ENCODE measurements at regions not wholly inside any gene's neighbourhood (a gene's known extent, or its start where the extent isn't known, plus 50 kb on each side); places are given as distances from the start of the nearest gene placed in this dataset.

DNA sequence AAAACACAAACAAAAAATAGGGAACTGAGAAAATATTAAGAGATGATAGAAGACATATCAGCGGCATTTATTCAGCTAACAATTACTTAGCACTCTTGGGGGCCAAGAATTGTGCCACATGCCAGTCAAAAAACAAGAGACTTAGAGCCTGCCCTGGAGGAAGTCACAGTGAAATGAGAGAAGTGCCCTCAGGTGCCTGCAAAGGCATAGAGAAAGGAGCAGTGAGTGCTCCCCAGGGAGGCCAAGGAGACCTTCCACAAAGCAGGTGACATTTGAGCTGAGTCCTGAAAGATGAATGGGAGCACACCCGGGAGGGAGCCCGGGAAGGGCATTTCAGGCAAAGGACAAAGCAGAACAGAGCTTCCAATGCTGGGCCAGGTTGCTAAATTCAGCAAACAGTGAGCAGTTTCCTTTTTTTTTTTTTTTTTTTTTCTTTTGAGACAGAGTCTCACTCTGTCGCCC, 184.7 kb upstream of the JARID2 start:
- no peak for DNase-seq

DNA sequence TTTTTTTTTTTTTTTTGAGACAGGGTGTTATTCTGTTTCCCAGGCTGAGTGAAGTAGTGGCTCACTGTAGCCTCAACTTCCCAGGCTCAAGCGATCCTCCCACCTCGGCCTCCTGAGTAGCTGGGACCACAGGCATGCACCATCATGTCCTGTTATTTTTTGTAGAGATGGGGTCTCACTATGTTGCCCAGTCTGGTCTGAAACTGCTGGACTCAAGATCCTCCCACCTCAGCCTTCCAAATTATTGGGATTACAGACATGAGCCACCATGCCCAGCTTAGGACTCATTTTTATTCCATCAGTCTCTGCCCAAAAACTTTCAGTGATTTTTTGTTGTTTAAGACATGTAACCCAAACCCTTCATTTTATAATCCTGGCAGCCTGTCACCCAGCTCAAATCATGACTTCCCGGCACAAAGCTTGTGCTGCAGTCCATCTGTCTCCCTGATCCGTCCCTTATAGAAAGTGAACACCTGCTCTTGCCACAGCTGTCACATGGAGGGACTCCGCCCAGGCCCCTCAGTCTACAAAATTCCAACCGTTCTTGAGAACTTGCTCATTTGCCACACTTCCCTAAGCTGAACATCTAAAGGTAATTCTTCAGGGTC, 183.9 kb upstream of the JARID2 start:
- no peak for DNase-seq

DNA sequence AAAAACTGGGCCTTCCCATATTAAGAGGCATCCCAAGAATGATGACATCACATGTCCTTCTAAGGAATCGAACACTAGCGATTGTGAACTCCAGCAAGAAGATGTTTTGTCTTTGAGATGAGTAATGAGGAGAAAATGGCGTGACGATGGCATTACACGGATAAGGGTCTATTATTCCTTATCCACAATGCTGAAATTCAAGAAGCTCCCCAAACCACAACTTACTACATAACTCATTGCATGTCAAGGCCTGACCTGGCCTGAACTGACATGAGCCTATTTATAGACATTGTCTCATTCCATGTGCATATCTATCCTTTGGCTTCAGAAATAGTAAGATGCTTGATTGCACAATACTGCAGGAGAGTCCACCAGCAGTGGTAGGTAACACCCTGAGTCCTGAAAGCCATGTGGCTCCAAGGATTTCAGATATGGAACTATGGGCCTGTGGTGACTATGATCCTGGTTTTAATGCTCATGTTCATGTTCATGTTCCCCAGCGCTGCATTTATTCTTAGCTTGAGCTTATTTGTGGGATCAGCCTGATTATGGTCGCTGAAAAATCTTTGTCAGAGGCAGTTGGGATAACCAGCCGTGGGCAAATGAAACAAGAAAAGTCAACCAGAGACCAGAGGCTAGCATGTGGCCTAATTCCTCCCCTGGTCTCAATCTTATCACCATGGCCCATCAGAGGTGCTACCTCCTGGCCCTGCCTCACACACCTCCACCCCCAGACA, 183.2 kb upstream of the JARID2 start:
- no peak for DNase-seq

DNA sequence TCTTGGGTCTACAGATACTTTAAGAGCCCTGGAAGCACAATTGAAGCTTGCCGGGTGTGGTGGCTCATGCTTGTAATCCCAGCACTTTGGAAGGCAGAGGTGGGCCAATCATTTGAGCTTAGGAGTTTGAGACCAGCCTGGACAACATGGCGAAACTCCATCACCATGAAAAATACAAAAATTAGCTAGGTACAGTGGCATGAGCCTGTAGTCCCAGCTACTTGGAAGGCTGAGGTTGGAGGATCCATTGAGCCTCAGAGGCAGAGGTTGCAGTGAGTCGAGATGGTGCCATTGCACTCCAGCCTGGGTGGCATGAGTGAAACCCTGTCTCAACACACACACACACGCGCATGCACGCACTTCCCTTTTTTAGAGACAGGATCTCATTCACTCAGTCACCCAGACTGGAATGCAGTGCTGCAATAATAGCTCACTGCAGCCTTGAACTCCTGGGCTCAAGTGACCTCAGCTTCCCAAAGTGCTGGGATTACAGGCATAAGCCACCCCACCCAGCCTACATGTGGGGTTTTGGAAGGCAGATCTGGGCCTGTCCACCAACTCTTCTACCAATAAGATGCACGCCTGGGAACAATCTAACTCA, 182.5 kb upstream of the JARID2 start:
- peak; percentile 22 for DNase-seq

DNA sequence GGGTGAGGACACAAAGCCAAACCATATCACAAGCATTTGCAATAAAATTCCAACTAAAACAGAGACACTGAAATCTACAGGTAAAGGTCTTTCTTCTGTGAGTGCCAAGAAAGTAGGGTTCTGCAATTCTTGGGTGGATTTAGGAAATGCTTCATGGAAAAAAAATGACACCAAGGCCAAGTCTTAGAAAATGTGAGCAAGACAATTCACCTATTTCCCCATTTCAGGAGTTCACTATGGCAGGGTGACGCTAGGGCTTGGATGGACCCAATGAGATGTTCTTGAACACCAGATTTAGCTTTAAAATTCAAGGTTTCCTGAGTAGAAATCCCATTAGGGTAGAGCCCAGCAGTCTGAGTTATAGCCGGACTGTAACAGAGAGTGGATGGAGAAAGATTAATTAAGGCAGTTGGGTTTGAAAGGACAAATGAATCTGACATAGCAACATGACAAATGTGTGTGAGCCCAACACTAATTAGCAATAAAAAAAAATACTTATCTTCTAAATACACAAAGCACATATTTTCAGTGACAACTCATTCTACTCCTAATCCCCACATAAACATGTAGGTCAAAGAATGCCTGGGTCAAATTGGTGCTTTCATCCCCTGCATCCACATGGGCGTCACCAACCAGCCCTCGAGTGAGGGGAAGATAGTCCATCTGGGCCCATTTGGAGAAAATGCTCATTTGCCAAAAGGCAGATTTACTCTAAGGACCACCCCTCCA, 180.4 kb upstream of the JARID2 start:
- no peak for DNase-seq

DNA sequence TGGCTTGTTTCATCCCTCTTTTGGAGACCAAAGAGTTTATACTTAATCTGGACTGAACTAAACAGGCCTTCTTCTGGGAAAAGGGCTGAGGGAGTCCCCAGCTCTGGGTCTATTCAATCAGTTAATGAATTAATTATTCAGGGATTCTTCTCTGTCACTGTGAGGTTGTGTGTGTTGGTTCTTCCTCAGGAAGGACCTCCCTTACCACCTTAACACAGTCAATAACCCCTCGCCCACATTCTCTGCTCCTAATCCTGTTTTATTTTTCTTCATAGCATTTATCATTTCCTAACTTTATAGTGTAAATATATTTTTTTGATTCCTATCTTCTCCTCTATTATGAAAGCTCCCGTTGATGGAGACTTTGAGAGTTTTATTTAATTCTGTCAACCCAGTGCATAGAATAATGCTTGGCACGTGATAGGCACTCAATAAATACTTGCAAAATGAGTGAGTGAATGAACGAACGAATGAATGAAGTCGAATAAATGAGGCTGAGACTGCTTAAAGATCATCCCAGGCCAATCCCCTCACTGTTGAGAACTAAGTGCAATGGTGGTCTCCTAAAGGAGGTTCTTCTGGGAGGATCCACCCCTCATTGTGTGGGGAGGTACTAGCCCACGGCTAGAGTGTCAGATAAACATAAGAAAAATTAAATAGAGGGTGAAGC, 179.6 kb upstream of the JARID2 start:
- DNase-seq = no peak

DNA sequence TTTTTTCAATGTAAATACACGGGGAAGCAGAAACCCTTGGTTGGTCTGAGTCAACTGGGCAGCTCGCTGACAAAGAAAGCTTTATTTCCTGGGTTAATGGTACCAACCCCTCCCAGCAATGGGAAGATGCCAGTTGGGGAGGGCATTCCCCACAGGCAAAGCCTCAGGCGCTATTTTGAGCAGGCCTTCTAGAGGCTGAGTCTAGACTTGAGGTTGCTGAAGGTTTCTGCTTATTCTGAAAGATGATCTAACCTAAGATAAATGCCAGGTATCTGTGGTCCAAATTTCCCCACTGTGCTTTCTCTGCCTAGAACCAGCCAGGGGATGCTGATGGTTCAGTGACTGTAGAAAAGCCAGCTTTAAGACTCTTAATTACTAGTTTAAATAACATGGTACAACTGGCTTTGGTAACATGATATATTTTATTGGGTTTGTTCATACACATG, 172.5 kb upstream of the JARID2 start:
- no peak for DNase-seq

DNA sequence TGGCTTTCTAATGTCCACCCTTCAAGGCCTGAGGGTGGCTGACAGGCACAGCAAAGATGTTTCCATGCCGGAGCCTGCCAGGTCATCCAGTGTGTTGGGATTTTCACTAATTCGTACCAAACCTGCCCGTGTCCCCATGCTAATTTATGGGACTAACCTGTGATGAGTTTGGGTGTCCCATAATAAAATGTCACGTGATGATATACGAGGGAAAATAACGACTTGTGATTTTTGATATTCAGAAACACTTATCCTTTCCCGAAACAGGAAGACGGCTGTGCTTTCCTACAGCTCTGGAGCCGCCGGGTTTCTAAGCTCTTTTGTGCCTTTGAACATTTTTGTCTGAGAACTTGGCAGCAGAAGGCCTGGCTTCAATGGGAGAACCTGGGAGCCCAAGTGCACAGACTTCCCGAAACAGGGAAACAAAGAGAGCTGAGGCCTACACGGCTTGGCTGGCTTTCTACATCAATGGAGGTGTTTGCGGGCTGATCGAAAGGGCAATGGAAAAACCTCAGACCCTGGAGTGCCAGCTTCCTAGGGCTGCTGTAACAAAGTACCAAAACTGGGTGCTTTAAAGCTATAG, 171.9 kb upstream of the JARID2 start:
- DNase-seq = no peak

DNA sequence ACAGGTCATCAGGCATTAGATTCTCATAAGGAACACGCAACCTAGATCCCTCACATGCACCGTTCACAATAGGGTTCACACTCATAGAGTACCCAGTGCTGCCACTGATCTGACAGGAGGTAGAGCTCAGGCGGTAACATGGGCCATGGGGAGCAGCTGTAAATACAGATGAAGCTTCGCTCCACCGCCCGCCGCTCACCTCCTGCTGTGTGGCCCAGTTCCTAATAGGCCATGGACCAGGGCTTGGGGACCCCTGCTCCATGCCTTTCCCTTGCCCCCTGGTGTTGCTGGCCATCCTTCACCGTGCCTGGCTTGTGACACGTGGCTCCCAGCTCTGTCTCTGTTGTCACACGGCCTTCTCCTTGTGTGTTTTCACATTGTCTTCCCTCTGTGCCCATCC, 171.1 kb upstream of the JARID2 start:
- DNase-seq = no peak

DNA sequence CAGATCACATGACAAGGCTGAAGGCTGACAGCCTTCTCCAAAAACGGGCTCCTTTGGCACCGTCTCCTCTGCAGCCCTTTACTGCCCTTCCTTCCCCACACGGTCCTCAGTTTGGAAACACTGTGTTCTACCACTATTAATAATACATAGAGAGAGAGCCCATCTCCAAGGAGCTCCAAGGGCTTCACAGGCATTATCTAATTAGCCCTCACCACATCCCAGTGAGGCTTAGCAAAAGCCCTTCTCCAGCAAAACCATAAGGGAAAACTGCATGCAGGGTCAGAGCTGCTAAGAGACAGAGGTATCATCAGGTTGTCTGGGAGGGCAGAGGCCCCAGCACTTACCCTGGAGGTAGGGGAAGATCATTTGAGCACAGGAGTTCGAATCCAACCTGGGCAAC, 169.3 kb upstream of the JARID2 start:
- DNase-seq = no peak

DNA sequence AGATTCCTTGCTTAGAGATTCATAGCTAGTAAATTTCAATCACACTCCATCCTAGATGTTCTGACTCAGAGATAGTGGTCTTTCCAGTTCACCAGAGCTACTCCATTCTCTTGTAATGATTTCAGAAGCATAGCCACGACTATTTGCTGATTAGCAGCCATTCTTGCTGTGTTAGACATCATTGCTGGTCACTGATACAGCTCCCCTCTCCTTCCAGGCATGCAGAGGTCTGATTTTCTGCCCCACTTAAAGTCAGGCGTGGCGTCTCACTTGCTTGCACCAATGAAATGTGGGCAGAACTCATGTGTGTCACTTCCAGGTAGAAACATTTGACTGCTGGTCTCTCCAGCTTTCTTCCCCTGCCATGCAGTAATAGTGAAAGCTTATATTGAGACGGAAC, 168.9 kb upstream of the JARID2 start:
- no peak for DNase-seq

DNA sequence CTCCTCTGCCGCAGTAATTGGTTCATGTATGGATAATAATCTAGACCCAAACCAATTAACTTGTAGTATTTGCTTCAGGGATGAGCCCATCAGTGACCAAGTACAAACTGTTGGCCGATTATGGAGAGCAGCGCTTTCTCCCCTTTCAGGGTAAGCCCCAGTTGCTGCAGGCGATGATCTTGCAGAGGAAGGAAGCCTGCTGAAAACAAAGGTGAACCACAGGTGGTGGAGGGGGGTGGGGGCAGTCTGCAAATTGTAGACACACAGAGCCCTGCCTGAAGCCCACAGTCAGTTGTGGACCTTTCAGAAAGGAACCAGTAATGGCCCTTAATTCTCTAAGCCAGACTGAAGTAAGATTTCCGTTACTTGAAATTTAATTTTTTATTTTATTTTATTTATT, 167.9 kb upstream of the JARID2 start:
- DNase-seq = no peak

DNA sequence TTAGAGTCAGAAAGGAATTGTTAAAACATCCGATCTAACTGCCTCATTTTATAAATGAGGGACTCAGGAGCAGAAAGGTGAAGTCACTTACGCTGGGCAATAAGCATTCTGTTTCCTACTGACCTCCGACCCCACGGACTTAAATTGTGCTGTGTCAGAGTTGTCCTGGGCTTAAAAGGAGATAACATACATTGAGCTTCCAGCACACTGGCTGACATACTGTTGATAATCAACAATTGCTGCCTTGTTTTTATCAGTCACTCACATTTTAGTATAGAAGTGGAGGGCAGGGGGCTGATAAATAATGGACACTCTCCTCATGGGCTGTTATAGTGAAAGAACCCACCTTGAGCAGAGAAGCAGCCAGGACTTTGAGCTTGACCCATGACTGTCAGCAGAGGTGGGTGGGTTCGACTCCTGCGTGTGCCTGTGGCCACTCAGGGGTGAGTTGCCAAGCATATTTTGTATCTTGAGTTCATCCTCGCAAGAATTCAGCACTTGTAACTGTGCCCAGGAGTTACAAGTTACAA, 166.5 kb upstream of the JARID2 start:
- DNase-seq = no peak

DNA sequence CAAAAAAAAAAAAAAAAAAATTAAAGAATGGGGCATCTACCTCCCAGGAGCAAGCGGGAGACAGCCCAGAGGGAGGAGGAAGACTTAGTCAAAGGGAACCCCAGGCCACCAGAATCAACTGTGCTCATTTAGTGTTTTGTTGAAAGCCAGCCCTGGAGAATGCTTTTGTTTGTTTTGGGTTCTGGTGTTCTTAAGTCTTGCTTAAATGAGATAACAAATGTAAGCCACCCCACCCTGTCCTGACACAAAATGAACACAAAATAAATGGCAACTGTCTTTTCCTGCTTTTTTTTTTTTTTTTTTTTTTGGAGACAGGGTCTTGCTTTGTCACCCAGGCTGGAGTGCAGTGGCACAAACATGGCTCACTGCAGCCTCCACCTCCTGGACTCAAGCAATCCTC, 165.0 kb upstream of the JARID2 start:
- DNase-seq = no peak

DNA sequence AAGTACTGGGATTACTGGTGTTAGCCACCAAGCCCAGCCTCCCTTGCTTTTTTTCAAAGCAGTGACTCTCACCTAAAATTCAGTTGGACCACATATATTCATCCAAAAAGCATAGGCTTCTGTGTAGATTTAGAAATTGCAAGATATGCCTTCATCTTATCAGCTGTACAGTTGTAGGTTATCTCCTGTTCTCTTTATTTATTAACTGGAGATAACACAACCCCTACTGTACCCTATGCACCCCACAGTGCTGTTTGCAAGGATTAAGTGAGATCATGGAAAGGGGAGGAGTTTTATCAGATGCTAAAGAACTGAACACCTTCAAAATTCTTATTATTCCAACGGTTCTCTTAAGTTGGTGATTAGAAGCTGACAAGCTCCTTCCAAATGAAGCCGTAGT, 164.4 kb upstream of the JARID2 start:
- no peak for DNase-seq

DNA sequence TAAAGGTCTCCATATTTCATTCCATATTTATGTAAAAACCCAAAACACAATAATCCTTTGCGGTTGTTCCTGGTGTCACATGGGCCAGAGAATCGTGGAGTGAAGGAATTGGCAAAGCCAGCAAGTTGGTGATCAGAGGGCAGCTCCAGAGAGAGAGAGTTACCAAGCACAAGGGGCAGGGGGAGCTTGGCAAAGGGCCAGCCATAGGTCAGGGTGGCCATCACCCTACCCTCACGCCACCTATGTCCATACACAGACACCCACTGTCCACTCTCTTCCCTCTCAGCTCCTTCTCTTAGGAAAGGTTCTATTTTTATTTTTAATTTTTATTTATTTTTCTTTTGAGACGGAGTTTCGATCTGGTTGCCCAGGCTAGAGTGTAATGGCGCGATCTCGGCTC, 163.2 kb upstream of the JARID2 start:
- no peak for DNase-seq

DNA sequence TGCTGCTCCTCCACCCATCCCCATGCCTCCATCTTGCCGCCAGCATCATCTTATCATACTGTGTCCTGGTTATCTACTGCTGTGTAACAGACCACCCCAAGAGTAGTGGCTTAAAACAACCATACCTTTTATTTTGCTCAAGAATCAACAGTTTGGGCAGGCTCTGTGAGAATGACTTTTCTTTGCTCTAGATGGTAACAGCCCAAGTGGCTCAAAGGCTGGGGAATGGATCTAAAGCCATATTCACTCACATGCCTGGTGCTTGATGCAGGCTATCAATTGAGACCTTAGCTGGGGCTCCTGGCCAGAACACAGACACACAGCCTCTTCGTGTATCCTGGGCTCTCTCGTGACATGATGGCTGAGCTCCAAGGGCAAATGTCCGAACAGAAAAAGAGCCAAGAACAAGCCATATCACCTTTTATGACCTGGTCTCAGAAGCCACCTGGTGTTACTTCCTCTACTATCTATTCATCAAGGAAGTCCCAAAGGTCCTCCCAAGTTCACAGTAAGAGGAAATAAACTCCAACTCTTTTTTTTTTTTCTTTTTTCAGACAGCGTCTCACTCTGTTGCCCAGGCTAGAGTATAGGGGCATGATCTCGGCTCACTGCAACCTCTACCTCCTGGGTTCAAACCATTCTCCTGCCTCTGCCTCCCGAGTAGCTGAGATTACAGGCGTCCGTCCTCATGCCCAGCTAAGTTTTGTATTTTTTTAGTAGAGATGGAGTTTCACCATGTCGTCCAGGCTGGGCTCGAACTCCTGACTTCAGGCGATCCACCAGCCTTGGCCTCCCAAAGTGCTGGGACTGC, 159.3 kb upstream of the JARID2 start:
- DNase-seq = peak; percentile 60

DNA sequence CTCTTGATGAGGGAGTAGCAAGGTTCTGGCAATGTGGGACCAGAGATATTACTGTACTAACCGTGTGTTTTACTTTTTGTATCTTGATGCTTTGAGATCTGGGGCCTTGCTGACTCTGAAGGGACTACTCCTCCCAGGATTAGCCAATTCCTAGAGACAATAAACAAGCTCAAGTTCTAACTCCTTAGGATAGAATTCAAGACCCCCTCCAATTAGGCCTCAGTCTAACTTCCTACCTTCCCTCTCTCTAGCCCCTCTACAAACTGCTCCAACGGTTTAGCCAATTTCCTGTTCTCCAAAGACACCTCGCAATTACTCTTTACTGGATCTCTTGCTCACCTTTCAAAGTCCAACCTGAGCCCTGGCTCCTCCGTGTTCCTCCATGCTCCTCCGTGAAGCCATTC, 158.7 kb upstream of the JARID2 start:
- no peak for DNase-seq

DNA sequence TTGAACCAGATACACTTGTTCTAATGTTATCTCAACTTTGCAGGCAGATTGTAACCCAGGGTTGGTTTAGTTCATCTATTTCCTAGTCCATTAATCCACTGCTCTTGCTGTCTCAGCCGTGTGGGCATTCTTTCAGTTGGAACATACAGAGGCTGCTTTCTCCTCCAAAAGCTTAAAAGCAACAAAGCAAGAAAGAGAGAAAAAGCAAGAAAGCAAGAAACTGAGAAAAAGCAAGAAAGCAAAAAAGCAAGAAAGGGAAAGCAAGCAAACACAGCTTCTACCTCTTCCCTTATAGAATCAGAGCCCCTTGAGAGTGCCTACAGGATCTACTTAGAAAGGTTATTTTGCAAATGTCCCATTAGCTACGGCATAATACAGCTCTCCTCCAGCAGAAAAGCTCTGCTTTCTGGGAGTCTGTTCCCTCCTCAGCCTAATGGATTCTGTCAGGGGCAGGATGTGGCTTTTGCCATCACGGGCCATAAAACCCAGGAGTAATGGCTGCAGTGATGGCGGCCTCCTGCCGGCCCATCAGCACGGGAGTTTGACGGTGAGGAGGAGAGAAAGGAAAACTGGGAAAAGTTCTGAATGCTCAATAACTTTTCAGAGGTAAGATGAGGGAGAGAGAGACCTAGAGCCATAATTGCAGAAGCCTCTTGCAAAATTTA, 156.8 kb upstream of the JARID2 start:
- no peak for DNase-seq

DNA sequence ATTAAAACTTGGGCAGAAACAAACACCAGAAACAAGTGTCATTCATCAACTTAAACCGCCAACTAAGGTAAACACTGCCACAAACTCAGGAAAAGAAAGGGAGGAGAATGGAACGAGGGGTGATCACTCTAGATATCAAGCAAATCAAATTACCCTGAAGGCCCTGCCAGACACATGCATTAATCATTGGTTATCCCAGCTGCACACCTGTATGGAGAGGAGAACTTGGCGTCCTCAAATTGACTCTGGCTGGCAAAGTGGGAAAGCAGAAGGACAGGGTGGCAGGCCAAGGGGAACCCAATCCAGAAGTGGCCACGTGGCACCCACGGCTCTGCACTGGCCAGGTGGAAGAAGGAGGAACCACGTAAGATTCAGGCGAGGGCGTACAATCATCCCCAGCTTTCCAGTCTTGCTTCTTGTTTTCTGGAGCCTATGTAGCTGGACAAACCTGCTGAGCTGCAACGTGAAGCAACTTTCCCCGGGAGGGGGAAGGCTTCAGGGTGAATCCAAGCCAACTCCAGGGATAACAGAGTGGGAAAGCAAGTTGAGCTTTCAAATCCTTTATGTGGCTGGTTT, 156.2 kb upstream of the JARID2 start:
- no peak for DNase-seq

DNA sequence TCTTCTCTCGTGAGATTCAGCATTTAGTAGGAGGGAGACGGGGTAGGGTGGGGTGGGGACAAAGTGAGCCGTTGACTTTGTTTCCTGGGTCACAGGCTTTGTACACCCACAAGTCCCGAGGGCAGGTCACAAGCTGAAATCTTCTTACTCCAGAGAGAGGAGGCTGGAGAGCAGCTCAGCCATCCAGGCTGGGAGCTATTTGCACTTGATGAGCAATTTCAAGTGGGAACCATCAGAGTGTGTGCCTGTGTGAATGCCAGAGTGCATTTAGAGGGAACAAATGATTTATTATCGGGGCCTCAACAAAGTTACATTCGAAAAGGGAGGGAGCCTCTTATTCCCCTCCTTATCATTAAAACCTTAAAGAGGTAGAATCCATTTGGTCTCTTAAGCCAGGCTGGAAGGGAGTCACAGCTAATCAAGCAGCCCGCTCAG, 155.7 kb upstream of the JARID2 start:
- DNase-seq = no peak
